Osteoblast (primary cell): ENCODE measurements at regions not wholly inside any gene's neighbourhood (a gene's known extent, or its start where the extent isn't known, plus 50 kb on each side); places are given as distances from the start of the nearest gene placed in this dataset.

Source experiments
- DNase-seq: peaks from one replicate; pipeline ENCODE4 v3.0.0; 2011; ENCODE audit warnings: low spot score, mixed read lengths; ENCODE audit not compliant: insufficient read length; ENCODE audit errors: missing footprints
- H2AFZ ChIP-seq: 2 replicates; pipeline ENCODE4 v1.6.0; 2011; ENCODE audit warnings: mild to moderate bottlenecking, low read length
- H3K27ac ChIP-seq: 2 replicates; pipeline ENCODE4 v1.5.1; 2011; ENCODE audit warnings: mild to moderate bottlenecking, low read depth, low read length, moderate library complexity
- H3K27me3 ChIP-seq: 2 replicates; pipeline ENCODE4 v1.6.0; 2012; ENCODE audit warnings: mild to moderate bottlenecking, control low read depth, inconsistent platforms, low read length, moderate library complexity; ENCODE audit not compliant: insufficient read depth
- H3K36me3 ChIP-seq: 2 replicates; pipeline ENCODE4 v1.5.1; 2011; ENCODE audit warnings: mild to moderate bottlenecking, low read length, control low read depth, moderate library complexity; ENCODE audit not compliant: insufficient read depth
- H3K4me1 ChIP-seq: 2 replicates; pipeline ENCODE4 v1.5.1; 2011; ENCODE audit warnings: mild to moderate bottlenecking, low read length, control low read depth, moderate library complexity; ENCODE audit not compliant: insufficient read depth
- H3K4me2 ChIP-seq: 2 replicates; pipeline ENCODE4 v1.6.0; 2011; ENCODE audit warnings: mild to moderate bottlenecking, low read length; ENCODE audit not compliant: insufficient read depth
- H3K4me3 ChIP-seq: fragments of 200-600 bp; sonication (generic); 3 replicates; pipeline ENCODE4 v1.5.1; 2012; ENCODE audit warnings: mild to moderate bottlenecking, low read length, inconsistent platforms; ENCODE audit not compliant: insufficient read depth
- H3K79me2 ChIP-seq: 2 replicates; pipeline ENCODE4 v1.6.0; 2012; ENCODE audit warnings: mild to moderate bottlenecking, low read length, control low read depth, inconsistent platforms; ENCODE audit not compliant: insufficient read depth
- H3K9me3 ChIP-seq: 2 replicates; pipeline ENCODE4 v1.5.1; 2011; ENCODE audit warnings: low read depth, low read length, control low read depth
- H4K20me1 ChIP-seq: 2 replicates; pipeline ENCODE4 v1.6.0; 2012; ENCODE audit warnings: mild to moderate bottlenecking, low read length, control low read depth; ENCODE audit not compliant: insufficient read depth
- TF ChIP-seq, protein P1 (sequence below): IDR thresholded peaks from 2 replicates; pipeline ENCODE4 v1.5.1; 2011; ENCODE audit warnings: mild to moderate bottlenecking, low read depth, low read length, moderate library complexity; ENCODE audit errors: extremely low read depth

GRCh38 chr3:134427400-134428111 is 53.3 kb upstream of the AMOTL2 start:
- peak overlapping the region; percentile 20 for H2AFZ ChIP-seq
- H3K27ac ChIP-seq, result peak overlapping the region; percentile 100
- H3K4me2 ChIP-seq, result peak overlapping the region; percentile 66
- DNase-seq, result peak; percentile 86
- no peaks in the 10 kb centered on the region for H3K79me2 ChIP-seq
- no peaks in the 10 kb centered on the region for H3K9me3 ChIP-seq
- peak overlapping the region; percentile 26 for H3K4me3 ChIP-seq
- no peaks in the 10 kb centered on the region for H4K20me1 ChIP-seq
- H3K36me3 ChIP-seq, result no peaks in the 10 kb centered on the region
- peaks cover 31% of the 10 kb centered on the region for H3K4me1 ChIP-seq
- H3K27me3 ChIP-seq, result no peaks in the 10 kb centered on the region
- TF ChIP-seq, protein P1, sequence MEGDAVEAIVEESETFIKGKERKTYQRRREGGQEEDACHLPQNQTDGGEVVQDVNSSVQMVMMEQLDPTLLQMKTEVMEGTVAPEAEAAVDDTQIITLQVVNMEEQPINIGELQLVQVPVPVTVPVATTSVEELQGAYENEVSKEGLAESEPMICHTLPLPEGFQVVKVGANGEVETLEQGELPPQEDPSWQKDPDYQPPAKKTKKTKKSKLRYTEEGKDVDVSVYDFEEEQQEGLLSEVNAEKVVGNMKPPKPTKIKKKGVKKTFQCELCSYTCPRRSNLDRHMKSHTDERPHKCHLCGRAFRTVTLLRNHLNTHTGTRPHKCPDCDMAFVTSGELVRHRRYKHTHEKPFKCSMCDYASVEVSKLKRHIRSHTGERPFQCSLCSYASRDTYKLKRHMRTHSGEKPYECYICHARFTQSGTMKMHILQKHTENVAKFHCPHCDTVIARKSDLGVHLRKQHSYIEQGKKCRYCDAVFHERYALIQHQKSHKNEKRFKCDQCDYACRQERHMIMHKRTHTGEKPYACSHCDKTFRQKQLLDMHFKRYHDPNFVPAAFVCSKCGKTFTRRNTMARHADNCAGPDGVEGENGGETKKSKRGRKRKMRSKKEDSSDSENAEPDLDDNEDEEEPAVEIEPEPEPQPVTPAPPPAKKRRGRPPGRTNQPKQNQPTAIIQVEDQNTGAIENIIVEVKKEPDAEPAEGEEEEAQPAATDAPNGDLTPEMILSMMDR, result no peak

DNA sequence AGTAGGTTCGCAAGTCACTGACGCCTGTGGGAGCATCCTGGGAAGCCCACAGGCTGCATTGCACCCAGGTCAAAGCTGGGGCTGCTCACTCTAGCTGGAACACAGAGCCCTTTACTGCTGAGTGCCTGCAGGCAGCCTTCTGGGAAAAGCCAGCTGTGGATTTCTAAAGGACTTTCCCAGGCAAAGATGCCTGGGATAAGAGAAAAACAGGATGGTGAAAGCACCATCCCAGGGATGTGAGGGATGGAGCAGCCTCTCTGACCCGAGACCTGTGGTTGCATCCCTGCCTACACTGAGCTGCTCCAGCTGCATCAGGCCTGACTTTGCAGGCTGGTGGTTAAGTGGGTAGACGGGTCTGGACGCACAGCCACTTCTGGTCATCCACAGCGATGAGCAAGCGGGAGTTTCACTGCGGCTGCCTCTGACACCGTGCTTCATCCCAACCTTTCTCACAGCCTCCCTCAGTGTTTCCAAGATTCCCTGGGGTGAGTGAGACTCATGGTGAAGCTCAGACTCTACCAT is 52.5 kb upstream of the AMOTL2 start:
- Histone ChIP-seq H3K4me3 (peak overlapping the region; percentile 26), H3K79me2 (no peaks in the 10 kb centered on the region), H3K4me2 (peak overlapping the region; percentile 62), H4K20me1 (no peaks in the 10 kb centered on the region), H3K9me3 (no peaks in the 10 kb centered on the region), H2AFZ (no peak overlapping the region), H3K36me3 (no peaks in the 10 kb centered on the region), H3K27me3 (no peaks in the 10 kb centered on the region), H3K27ac (peak overlapping the region; percentile 100), H3K4me1 (peaks cover 31% of the 10 kb centered on the region)
- peak; percentile 90 for DNase-seq
- TF ChIP-seq, protein P1, result peak; percentile 10

GRCh38 chr3:134425943-134426342 is 51.7 kb upstream of the AMOTL2 start:
- Histone ChIP-seq H3K4me1 (peaks cover 31% of the 10 kb centered on the region), H3K27me3 (no peaks in the 10 kb centered on the region), H3K36me3 (no peaks in the 10 kb centered on the region), H2AFZ (no peak overlapping the region), H3K4me2 (no peak overlapping the region), H3K79me2 (no peaks in the 10 kb centered on the region), H3K9me3 (no peaks in the 10 kb centered on the region), H3K4me3 (no peak overlapping the region), H3K27ac (peak overlapping the region; percentile 100), H4K20me1 (no peaks in the 10 kb centered on the region)
- TF ChIP-seq, protein P1, result no peak
- no peak for DNase-seq
